ENCODE measurements at regions not wholly inside any gene's neighbourhood (a gene's known extent, or its start where the extent isn't known, plus 50 kb on each side); places are given as distances from the start of the nearest gene placed in this dataset.

DNA sequence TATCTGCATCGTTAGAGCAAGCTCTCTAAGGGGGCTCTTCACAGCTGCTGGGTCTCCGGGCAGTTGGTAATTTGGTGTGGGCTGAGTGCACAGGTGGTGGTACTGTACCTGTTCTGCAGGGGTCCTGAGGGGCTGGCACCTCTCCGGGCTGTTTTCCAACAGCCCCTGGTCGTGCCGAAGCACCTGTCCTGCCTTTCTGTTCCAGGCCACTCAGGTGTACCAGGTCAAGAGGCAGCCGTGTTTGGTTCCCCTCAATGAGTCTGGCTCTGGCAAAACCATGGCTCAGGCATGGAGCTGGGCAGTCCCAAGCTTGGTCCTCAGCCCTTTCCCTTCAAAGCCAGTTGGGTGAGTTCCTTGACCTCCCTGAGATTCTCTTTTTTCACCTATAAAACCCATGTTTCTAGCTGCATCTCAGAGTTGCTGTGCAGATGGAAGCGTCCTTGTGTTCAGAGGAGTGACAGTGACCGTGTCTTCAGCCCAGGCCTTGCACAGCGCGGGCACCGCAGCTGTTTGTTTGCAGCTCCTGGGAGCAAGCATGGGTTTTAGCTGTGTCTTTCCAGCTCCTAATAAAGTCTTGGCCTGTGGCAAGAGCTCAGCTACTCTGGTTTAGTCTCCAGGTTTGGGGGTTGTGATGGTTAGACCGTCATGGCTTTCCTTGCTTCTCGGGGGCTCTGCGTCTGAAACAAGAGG lies 110.9 kb downstream of the GLI2 start:
- H3K27ac Mint-ChIP-seq, result peak overlapping the region; percentile 77 to 82 (median 77)
- peaks cover 28% of the 10 kb centered on the region for H3K36me3 Mint-ChIP-seq (ENCODE audit: low read depth)
- H3K9me3 Mint-ChIP-seq, result peaks cover 16% of the 10 kb centered on the region
- H3K27me3 Mint-ChIP-seq (ENCODE audit: low read depth), result peaks cover 12% of the 10 kb centered on the region
- TF ChIP-seq, protein P1, sequence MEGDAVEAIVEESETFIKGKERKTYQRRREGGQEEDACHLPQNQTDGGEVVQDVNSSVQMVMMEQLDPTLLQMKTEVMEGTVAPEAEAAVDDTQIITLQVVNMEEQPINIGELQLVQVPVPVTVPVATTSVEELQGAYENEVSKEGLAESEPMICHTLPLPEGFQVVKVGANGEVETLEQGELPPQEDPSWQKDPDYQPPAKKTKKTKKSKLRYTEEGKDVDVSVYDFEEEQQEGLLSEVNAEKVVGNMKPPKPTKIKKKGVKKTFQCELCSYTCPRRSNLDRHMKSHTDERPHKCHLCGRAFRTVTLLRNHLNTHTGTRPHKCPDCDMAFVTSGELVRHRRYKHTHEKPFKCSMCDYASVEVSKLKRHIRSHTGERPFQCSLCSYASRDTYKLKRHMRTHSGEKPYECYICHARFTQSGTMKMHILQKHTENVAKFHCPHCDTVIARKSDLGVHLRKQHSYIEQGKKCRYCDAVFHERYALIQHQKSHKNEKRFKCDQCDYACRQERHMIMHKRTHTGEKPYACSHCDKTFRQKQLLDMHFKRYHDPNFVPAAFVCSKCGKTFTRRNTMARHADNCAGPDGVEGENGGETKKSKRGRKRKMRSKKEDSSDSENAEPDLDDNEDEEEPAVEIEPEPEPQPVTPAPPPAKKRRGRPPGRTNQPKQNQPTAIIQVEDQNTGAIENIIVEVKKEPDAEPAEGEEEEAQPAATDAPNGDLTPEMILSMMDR (IDR thresholded peaks at IDR 0.05; ENCODE audit: unreplicated experiment in 3 of 3), result no peak
- peak overlapping the region in 1 of 3 experiments; percentile 53 for H3K4me3 Mint-ChIP-seq
- H3K4me1 Mint-ChIP-seq, result peaks cover 66% of the 10 kb centered on the region

DNA sequence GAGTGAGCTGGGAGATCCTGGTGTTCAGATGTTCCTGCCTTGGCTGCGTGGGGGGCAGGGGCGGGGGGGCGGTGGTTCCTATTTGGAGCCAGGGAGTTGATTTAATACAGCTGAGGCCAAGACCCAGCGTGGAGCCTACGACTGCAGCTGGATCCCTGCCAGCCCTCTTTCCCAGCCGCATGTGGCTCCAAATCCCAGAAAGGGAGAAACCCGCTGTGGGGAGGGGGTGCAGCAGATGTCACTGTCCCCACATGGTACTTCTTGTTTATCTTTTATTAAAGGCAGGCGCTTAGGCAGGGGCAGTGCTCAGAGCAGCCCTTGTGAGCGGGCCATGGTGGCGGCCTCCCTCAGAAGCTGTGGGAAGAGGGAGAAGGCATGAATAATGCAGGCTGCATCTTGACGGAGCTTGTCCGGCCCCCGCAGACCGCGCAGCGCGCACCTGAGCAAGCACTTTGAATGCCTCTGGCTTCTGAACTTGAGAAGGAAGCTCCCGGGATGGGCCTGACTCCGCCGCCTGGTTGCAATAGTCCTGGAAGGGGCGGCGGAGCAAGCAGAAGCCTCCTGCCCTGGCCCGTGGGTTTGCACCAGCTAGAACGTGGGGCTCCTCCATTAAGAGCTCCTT lies 112.1 kb downstream of the GLI2 start:
- peaks cover 27% of the 10 kb centered on the region for H3K36me3 Mint-ChIP-seq (ENCODE audit: low read depth)
- TF ChIP-seq, protein P1 (IDR thresholded peaks at IDR 0.05; ENCODE audit: unreplicated experiment in 3 of 3), result no peak
- peaks cover 66% of the 10 kb centered on the region for H3K4me1 Mint-ChIP-seq
- peak overlapping the region; percentile 74 to 82 (median 77) for H3K27ac Mint-ChIP-seq
- H3K4me3 Mint-ChIP-seq, result peak overlapping the region; percentile 5 to 50 (median 6)
- H3K27me3 Mint-ChIP-seq (ENCODE audit: low read depth), result peaks cover 17% of the 10 kb centered on the region
- H3K9me3 Mint-ChIP-seq, result peaks cover 16% of the 10 kb centered on the region

GRCh38 chr2:120849278-120849677 lies 113.6 kb downstream of the GLI2 start:
- TF ChIP-seq, protein P1 (IDR thresholded peaks at IDR 0.05; ENCODE audit: unreplicated experiment in 3 of 3), result no peak
- no peak overlapping the region for H3K27ac Mint-ChIP-seq
- peaks cover 12% of the 10 kb centered on the region for H3K27me3 Mint-ChIP-seq (ENCODE audit: low read depth)
- H3K9me3 Mint-ChIP-seq, result peaks cover 16% of the 10 kb centered on the region
- no peak overlapping the region for H3K4me3 Mint-ChIP-seq
- H3K4me1 Mint-ChIP-seq, result peaks cover 63% of the 10 kb centered on the region
- peaks cover 27% of the 10 kb centered on the region for H3K36me3 Mint-ChIP-seq (ENCODE audit: low read depth)

DNA sequence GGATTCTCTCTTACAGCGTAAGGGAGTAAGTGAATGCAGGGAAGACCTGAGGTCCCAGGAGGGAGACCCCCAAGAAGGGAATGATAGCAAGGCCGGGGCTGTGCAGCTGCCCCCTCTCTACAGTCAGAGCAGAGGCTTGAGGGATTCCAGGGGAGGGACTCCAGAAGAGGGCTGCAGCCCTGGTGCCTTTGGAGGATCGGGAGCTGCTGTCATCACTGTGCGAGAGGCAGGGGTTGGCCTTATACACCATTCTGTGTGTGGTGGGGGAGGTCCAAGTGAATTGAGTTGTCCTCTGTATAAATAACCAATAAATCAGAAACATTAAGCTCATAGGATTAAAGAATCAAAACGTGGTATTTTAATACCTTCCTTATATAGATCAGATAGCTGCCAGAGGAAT lies 114.9 kb downstream of the GLI2 start:
- Mint-ChIP-seq H3K4me1 (peaks cover 69% of the 10 kb centered on the region), H3K27ac (peak overlapping the region; percentile 24 to 66 (median 38)), H3K9me3 (peaks cover 16% of the 10 kb centered on the region), H3K4me3 (no peak overlapping the region), H3K36me3 (ENCODE audit: low read depth) (peaks cover 27% of the 10 kb centered on the region), H3K27me3 (ENCODE audit: low read depth) (peaks cover 12% of the 10 kb centered on the region)
- TF ChIP-seq, protein P1 (IDR thresholded peaks at IDR 0.05; ENCODE audit: unreplicated experiment in 3 of 3), result no peak

DNA sequence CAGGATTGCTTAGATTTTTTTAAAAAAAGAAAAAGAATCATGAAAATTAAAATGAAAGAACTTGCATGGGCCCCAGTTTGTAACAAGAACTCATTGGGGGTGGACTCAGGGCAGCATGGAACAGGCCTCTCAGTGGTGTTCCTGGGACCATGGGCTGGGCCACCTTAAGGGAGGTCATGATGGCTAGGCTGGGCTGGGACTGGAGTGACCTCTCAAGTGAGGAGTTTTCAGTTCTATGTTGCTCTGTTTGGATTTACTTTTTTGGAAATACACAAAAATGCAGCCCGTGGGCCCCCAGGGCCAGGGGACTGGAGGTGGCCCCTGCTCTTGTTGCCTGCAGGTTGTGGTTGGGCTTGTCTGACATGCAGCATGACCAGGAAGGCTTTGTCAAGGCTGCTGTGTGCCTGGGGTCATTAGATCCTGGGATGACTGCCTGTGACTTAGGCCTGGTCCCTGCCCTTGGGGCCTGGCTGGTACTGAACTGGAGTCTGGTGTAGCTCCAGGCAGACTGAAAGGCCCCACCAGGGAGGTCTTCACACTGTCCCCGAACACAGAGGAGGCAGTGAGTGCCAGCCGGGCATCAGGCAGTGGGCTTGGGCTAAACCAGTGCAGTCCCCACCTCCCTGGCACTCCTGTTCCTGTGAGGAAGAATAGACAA lies 115.6 kb downstream of the GLI2 start:
- Mint-ChIP-seq H3K27ac (peak overlapping the region in 1 of 3 experiments; percentile 24), H3K4me3 (no peak overlapping the region), H3K27me3 (ENCODE audit: low read depth) (peaks cover 12% of the 10 kb centered on the region), H3K4me1 (peaks cover 62% of the 10 kb centered on the region), H3K36me3 (ENCODE audit: low read depth) (peaks cover 27% of the 10 kb centered on the region), H3K9me3 (peaks cover 16% of the 10 kb centered on the region)
- TF ChIP-seq, protein P1 (IDR thresholded peaks at IDR 0.05; ENCODE audit: unreplicated experiment in 3 of 3), result no peak

Measured in nephron (organoid).